HG02798 (cell line): ENCODE measurements at regions not wholly inside any gene's neighbourhood (a gene's known extent, or its start where the extent isn't known, plus 50 kb on each side); places are given as distances from the start of the nearest gene placed in this dataset.
"Not testable (repeated sequence)": the region's sequence is repeated elsewhere in the genome, so short reads cannot be mapped to it uniquely, and the experiment has no call there.

Experiments
- ATAC-seq: cut with Tn5 transposase; IDR thresholded peaks from one replicate; pipeline ENCODE4 v1.9.1; 2021; ENCODE audit warnings: mild to moderate bottlenecking; ENCODE audit not compliant: unreplicated experiment, poor library complexity

DNA sequence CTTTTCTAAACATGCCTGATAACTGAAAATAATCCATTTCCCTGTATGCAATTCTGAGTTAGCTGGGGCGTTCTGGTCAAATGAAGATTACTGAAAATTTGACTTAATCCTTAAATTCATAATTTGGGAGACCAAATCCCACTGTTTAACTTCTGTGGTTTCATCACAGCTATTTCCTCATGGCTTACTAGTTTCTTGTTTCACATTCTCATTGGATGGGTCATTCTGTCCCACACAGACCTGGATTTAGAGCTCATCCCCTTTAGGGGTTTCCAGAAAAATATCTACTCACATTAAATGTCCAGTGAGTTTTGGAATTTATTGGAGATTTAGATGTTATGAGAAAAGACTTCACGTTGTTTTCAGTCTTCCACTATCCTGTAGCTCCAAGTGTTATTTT, 709.3 kb upstream of the KLHL1 start:
- no peak for ATAC-seq

DNA sequence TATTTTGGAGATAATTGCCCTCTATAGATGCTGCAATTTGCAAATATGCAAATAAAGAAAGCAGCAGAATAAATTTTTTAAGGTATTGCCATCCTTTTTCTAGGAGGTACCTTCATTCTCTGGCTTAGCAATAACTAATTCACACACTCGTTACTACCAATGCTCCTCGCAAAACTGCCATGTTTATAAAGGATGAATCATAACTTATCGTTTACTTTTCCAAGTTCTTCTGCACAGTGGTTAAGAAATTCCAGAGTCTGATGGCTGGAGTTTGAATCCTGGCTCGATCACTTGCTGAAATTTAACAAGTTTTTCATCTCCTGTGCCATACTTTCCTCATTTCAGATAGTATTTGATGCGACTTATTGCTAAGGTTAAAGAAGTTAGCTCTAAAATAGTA, 708.6 kb upstream of the KLHL1 start:
- no peak for ATAC-seq

DNA sequence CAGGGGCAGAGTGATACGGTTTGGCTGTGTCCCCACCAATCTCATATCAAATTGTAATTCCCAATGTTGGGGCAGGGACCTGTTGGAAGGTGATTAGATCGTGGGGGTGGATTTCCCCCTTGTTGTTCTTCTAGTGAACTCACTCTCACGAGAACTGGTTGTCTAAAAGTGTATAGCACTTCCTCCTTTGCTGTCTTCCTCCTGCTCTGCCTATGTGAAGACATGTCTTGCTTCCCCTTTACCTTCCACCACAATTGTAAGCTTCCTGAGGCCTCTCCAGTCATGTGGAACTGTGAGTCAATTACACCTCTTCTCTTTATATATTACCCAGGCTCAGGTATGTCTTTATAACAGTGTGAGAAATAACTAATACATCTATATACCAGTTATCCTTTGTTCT, 706.4 kb upstream of the KLHL1 start:
- no peak for ATAC-seq

DNA sequence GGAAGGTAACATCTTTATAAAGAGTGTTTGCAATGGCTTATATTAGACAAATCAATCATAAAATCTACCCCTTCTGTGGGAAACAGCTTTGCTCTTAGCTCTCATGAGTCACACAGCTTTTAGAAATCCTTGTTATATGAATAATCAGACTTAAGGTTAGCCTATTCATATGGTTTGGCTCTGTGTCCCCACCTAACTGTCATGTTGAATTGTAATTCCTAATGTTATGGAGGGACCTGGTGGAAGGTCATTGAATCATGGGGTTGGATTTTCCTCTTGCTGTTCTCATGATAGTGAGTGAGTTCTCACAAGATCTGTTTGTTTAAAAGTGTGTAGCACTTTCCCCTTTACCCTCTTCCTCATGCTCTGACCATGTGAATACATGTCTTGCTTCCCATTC, 704.2 kb upstream of the KLHL1 start:
- ATAC-seq: no peak

DNA sequence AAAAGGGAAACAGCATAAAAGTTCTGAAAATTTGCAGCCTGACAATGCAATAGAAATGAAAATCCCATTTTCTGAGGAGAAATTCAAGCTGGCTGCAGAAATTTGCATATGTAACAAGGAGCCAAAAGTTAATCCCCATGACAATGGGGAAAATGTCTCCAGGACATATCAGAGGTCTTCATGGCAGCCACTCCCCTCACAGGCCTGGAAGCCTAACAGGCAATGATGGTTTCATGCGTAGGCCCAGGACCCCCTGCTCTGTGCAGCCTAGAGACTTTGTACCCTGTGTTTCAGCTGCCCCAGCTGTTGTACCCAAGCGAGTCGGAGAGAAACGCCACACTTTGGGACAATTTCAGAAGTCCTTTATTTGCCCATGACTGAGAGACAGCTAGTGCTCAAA, 701.3 kb upstream of the KLHL1 start:
- no peak for ATAC-seq

DNA sequence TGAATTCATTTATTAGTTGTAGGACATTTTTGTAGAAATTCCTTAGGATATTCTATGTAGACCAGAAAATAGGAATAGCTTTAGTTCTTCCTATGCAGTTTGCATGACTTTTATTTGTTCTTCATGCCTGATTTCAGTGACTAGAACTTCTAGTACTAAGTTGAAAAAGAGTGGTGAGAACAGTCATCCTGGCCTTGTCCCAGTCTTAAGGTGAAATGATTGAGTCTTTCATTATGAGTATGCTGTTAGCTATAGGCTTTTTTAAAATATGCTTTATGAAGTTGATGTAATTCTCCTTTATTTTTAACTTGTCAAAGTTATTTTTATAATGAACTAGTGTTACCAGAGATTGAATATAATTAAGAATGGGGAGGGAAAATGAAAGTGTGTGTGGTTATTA, 690.1 kb upstream of the KLHL1 start:
- ATAC-seq: no peak

DNA sequence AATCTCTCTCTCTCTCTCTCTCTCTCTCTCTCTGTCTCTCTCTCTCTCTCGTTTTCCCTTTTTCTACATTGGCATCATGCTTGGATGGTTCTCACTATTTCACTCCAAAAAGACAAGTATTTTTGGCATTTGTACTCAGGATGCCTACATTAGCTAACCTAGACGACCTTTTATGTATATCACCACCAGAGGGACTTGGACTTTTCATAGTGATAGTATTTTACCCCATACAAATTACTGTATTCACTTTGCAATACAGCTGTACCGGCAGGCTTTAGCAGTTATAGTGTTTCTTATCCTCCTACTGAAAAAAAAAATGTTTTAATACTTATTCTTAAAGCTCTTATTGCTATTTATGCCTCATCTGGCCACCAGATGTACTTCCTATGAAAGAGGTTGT, 687.2 kb upstream of the KLHL1 start:
- no peak for ATAC-seq

DNA sequence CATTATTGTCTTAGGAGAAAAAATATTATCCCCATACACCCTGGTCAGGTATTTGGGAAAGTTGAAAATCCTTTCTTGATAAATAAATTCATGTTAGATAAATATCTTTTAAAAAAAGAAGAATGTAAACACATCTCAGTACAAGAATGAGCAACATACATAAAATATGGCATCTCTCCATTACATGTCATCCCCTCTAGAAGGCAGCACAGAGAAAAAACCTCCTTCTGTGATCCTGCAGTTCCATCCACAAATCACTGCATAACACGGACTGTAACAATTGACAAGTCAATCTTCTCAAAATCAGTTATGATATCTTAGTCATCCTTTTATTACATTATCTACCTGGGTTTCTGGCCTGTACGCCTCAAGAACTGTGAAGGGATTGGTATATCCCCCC, 683.9 kb upstream of the KLHL1 start:
- ATAC-seq: no peak

DNA sequence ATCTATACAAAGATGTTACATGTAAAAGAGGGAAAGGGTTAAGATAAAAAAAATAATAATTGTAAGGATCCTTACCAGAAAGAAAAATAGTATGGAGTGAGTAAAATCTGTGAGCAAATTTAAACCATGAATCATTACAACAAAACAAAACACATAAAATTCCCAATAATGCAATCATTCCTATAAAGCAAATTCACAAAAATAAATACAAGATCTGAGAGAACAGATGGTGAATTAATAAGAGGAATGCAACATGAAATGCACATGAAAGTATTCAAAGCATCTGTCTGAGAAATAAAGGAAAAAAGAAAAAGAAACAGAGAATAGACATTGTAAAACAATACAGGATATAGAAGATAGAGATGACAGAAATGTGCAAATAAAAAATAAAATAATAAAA, 681.5 kb upstream of the KLHL1 start:
- no peak for ATAC-seq

DNA sequence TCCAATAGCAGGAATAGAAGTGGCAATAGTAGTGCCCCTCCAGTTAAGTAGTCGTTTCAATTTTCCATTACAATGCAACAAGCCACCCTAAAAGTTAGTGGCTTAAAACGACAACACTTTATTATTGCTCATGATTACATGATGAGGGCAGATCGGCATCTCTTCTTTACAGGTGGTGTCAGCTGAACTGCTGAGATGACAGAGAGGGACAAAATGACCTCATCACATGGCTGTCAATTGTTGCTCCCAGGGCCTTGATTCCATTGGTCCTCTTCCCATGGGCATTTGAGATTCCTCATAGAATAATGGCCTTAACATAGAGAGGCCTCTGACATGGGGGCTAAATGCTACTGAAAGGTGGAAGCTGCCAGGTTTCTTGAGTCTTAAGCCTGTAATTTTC, 679.8 kb upstream of the KLHL1 start:
- ATAC-seq: no peak

DNA sequence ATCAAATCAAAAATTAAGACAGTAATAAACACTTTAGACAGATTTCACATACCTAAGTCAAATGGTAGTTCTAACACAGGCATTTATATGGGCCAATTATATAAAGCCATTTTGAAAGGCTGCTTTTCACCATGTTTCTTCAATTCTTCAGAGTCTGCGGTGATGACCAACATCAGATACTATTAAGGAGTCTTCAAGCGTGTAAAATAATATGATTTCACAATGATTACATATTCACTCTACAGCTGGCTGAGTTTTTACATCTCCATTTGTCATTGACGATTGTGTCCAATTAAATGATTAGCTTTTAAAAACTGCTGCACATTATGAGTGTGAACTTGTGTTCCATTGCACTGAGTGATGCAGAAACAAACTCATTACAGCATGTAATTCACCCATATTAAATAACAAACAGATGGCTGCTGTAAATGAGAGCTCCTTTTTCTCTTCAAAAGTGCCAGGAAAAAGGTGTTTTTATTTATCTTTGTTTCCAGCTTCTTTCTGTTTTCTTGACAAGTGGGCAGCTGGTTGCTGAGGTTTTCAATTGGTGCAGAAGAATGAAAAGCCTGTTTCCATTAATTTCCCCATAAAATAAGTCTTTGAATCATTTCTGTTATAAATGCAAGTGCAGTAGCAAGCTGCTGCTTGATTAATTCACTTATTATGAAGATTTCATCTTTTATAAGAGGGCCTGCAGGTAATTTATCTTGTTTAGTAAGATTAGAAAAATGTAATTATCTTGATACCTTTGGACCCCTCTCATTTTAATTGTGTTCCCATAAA, 676.1 kb upstream of the KLHL1 start:
- no peak for ATAC-seq

DNA sequence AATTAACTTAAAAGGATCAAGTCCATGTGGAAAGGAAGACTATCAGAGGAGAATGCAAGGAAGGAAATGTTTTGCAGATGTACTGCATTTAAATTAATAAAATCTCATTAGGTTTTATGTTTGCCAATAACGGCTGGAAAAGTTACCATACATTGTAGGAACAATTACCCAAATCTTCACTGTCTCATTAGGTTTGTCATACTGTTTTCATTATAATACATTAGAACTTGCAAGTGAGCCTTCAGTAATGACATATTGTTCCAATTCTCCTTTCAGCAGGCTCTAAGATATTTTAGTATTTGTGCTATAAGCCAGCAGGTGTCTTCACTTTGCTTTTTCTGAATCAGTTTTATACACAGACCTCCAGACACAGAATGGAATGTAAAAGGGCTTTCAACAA, 661.6 kb upstream of the KLHL1 start:
- ATAC-seq: no peak

DNA sequence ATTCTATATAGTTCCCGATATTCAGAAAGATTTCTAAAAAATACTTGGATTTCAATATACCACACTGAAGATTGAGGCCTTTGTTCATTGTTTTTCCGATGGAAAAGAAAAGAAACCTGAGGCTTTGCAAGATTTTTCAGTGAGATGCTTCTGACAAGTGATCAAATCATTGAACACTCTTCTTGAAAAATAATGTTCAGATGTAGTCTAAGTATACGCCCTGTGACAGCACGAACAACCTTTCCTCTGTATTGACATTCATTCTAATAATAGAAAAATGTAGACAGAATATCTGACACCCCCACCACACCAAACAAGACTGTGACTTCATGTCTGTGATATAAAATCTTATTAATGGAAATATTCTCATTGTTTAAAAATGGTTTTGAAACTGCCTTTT, 650.7 kb upstream of the KLHL1 start:
- ATAC-seq: no peak

DNA sequence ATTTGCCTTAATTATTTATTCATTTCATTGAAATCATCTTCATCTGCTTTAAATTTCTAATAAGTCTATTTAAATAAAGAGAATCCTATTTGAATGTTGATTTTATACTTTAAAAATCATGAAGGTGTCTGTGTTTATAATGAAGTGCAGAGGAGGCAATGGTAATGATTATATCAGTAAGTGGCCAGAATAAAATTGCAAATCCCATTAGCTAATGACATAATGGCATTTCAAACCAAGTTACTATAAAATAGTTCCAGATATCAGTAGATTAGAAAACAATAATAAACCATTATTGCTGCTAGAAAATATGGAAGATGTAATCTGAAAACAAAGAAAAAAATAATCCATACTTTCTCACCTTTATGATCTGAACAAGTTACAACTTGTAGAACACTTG, 647.8 kb upstream of the KLHL1 start:
- no peak for ATAC-seq

DNA sequence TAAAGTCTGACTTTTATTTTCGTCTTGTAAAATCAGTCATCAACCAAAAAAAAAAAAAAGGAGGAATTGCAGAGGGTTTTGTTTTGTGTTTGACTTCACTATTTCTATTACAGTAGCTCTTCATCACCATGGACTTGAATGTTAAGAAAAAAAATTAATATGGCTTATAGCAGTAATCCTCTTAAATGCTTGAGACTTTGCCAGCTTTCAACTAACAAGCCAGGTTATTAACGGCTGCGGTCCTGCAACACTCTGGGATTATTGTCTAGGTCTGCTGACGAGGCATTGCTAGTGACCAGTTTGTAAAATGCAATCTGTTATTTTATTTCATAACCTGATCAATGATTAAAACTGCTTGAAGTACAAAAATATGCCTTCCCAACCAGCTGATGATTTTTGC, 647.2 kb upstream of the KLHL1 start:
- no peak for ATAC-seq

DNA sequence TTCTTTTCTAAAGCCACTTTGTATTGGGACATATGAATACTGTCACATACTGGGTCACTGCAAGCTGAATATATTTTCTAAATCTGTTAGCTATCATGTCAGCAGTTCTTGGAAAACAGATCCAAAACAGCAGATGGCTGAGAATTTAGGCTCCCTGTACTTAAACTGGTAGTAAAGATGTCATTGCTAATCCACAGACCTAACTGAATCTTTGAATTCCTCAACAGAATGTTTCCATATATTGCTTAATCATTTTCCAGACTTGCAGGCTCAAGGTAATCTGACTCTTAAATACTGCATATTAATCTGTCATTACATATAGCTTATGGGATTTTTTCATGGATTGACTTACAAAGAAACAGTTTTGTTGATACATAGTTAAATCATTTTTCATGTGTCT, 639.0 kb upstream of the KLHL1 start:
- ATAC-seq: no peak

DNA sequence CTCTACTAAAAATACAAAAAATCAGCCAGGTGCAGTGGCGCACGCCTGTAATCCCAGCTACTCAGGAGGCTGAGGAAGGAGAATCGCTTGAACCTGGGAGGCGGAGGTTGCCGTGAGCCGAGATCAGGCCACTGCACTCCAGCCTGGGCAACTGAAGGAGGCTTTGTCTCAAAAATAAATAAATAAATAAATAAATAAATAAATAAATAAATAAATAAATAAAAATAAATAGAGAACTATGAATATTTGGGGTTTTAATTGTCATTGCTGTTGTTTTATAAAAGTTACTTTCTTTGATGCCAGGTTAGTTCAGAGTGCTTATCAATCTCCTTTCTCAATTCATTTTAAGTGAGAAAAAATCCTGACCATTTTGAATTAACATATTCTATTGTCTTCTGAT, 638.2 kb upstream of the KLHL1 start:
- ATAC-seq: not testable (repeated sequence)

DNA sequence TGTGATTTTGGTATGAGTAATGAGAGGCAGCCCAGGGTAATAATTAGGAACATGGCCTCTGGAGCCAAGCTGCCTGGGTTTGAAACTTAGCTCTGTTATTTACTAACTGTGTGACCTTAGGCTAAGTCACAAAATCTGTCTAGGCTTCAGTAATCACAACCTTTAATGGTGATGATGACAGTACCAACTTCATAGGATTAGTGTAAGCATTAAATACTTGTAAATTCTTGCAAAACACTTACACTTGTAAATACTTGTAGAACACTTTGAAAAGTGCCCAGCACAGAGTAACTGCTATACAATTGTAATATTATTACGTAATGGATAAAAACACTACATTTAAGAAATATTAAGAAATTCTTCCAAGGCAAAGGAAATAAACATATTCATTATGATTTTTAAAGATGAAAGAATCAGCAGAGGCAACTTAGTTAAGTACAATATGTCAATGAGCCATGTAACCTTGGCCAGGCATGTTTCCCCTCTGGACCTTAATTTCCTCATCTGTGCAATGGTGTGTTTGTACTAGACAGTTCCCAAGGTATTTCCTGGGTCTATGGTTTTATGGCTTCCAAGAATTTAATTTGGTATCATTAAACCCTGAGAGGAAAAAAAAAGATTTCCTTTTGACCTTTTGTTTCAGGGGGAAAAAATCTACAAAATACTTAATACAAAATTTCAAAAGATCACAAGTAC, 628.5 kb upstream of the KLHL1 start:
- no peak for ATAC-seq

DNA sequence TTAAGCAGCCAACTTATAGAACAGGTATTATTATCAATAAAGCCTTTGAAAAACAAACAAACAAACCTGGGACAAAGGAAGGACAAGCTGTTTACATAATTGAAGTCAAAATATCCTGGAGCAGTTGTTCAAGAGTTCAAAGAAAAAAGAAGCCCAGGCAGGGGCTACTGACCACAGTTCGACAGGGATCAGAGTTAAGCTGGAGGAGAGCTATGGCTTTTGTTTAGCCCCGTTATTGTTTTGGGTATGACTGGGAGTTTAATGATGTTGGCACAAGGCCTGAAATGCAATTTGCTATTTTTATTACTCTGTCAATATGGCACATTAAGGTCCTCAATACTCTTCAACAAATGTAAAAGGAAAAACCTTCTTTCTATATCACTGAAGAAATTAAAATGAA, 624.4 kb upstream of the KLHL1 start:
- ATAC-seq: no peak

DNA sequence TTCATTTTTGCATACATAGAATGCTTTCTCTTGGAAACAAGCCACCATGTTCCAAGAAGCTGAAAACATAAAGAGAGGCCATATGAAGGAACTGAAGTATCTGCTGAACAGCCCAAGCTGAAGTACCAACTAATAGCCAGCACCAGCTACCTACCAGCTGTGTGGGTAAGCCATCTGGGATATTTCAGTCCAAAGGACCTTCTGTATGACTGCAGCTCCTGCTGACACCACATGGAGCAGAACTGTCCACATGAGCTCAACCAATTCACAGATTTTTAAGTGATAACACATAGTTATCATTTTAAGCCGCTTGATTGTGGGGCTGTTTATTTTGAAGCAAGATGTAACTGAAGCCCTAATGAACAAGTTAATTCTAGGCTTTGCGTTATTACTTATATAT, 621.1 kb upstream of the KLHL1 start:
- no peak for ATAC-seq

DNA sequence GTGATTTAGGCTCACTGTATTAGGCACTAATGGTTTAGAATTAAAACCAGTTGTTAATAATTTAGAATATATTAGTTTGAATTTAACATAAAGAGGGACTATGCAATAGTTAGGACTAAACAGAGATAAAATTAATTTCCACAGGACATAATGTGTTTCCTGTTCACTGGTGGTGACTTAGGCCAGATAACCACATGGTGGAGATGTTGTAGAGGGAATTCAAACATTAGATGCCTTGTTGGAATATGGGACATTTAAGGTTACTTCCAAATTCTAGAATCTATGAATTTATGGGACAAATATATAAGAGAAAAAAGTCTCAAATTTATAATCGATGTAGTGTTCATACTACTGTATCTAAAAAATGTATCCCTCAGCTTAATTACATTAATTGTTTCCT, 615.5 kb upstream of the KLHL1 start:
- ATAC-seq: no peak

DNA sequence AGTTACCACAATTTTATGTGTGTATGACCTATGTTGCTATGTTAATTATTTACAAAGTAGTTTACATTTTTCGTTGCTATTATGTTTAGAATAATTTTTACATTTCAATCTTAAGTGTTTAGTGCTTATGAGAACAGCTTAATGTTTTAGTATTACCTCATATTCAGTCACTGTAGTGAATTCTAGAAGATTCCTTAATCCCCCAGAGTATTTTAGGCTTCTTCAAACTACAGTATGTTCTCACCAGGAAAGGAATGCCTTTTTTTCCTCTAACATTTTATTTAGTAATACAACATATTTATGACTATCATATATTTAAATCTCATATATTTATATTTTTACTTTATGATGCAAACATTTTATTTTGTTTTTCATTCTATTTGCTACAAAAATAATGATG, 612.1 kb upstream of the KLHL1 start:
- ATAC-seq: no peak
